GM21619 (cell line): ENCODE measurements at regions not wholly inside any gene's neighbourhood (a gene's known extent, or its start where the extent isn't known, plus 50 kb on each side); places are given as distances from the start of the nearest gene placed in this dataset.
"Not testable (repeated sequence)": the region's sequence is repeated elsewhere in the genome, so short reads cannot be mapped to it uniquely, and the experiment has no call there.

Source experiments
- ATAC-seq: cut with Tn5 transposase; IDR thresholded peaks from one replicate; pipeline ENCODE4 v1.9.1; 2021; ENCODE audit not compliant: unreplicated experiment

DNA sequence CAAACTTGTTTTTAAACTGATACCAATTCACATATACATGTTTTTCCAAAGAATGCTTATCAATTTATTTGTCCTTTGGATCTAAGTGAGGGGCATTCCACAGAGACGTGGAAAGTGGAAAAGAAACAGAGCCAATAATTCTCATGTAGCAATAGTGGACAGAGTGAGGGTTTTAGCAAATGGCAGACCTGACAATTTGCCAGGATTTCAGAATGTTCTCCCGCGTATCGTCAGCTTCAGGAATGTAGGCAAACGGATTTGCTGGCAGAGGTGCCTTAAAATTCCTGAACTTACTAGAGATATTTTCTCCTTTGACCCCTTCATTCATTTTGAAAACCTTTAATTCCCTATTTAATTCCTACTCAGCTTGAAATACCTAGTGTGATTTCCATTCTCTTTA, 193.4 kb upstream of the CPHXL start:
- ATAC-seq = no peak

GRCh38 chr16:75921281-75921680, 195.0 kb upstream of the CPHXL start:
- ATAC-seq = no peak

GRCh38 chr16:75922250-75922649, 196.0 kb upstream of the CPHXL start:
- no peak for ATAC-seq

DNA sequence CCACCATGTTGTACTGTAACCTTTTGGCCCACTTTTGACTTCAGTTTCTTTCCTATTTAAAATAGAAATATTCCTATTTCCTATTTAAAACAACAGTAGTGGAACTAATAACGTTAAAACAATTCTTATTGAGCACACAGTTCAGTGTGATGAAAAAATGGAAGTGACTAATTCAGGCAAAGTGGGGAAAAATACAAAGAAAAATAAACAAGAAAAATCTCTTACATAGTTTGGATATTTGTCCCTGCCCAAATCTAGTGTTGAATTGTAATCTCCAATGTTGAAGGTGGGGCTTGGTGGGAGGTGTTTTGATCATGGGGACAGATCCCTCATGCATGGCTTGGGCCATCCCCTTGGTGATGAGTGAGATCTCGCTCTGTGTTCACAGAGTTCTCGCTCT, 198.1 kb upstream of the CPHXL start:
- ATAC-seq = no peak

GRCh38 chr16:75927810-75928209, 201.5 kb upstream of the CPHXL start:
- no peak for ATAC-seq

DNA sequence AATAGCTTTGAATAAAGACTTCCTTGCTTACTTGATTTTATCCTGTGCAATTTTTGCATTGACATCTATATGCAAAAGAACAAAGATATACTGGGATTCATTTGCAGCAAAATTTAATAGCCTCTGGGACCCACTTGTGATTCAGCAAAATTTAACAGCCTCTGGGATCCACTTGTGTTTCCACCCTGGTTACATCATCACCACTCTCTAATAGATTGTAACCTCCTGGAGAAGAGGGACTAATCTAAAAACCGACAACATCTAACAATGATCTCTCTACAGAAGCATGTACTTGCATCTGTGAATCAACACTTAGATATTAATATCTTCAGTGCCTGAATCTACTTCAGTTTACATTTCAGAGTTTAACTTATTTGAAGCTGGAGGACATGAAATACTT, 202.0 kb upstream of the CPHXL start:
- no peak for ATAC-seq

- no peak for ATAC-seq
These were observed 202.8 kb upstream of the CPHXL start for GRCh38 chr16:75929046-75929445.

DNA sequence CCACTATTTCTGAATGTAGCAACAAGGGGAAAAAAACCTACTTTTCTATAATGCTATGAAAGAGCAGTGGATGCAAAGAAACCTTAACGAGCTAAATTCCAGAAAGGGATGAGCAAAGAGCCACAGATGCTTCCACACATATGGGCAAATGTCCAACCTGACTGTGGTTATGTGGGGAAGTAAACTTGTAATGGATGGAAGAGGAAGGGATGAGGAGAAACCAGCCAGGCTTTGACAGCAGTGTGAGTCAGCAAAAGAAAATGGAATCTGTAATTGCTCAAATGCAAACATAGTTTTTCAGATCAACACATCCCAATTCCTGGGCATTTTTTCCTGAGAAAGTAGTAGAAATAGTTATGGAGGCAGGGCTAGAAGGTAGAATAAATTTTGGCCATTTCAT, 204.8 kb upstream of the CPHXL start:
- ATAC-seq = no peak

DNA sequence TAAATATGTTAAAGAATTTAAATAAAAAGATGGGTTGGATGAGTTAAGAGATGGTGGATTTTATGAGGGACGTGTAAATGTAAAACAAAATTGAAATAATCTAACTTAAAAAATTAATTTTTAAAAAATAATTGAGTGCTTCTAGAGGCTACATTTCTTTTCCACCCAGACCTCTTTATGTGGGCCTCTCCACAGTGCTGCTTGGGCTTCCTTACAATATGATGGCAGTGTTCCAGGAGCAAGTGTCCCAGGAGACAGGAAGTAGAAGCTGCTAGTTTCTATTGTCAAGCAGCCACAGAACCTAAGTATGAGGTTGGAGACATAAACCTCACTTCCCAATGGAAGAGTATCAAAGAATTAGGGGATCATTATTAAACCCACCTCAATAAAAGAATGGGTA, 205.7 kb upstream of the CPHXL start:
- no peak for ATAC-seq

DNA sequence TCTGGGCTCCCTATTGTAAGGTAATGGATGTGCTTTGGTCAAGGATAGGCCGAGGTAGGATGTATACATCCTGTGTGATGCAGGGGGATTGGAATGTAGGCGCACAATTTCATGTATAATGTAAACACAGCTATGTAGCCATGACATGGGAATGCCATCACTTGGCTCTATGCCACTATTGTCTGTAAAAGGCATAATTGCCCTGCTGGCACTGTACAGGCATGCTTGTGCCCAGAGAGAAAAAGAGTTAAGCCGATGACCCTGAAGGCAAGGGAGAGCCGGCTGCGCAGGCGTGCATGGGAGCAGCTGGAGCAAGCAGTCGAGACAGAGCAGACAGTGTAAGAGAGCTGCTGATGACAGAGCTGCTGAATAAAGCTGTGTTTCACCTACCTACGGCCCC, 212.5 kb upstream of the CPHXL start:
- ATAC-seq = no peak

- no peak for ATAC-seq
These were observed 216.1 kb upstream of the CPHXL start for GRCh38 chr16:75942351-75942750.

DNA sequence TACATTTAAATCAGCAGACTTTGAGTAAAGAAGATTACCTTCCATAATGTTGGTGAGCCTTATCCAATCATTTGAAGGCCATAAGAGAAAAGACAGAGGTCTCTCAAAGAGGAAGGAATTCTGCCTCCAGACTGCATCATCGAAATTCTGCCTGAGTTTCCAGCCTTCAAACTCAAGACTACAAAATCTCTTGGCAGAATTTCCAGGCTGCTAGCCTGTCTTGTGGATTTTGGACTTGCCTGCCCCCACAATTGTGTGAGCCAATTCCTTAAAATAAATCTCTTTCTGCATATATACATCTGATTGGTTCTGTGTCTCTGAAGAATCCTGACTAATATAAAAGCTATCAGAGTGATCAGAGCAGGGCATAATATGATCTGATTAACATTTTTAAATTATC, 216.6 kb upstream of the CPHXL start:
- no peak for ATAC-seq

- ATAC-seq = no peak
These were observed 217.6 kb upstream of the CPHXL start for GRCh38 chr16:75943705-75944514.

- no peak for ATAC-seq
These were observed 219.7 kb upstream of the CPHXL start for GRCh38 chr16:75945916-75946457.

DNA sequence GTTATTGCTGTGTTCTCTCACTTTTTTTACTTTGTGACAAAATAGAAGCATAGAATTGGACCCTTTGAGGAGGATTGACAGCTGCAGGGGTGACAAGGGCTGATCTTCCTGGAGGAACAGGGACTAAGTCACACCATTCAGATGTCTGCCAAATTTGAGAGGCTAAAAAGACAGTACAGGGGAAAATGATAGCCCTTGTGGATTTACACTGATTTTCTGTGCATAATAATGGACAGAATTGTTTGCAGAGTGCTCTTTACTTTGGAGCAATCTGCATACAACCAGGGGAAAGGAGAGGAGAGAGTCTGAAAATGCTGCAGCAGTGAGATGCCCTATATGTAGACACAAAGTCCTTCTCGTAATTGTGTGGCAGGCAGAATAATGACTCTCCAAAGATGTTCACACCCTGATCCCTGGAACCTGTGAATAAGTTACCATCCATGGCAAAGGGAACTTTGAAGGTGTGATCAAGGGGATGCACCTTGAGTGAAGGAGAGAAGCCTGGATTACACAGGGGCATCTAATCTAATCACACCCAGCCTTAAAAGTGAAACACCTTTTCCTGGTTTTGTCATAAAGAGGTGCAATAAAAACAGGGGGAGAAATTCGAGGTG, 221.4 kb upstream of the CPHXL start:
- no peak for ATAC-seq

- ATAC-seq = no peak
These were observed 222.2 kb upstream of the CPHXL start for GRCh38 chr16:75948441-75948840.

GRCh38 chr16:75948886-75949285, 222.6 kb upstream of the CPHXL start:
- no peak for ATAC-seq

- ATAC-seq = no peak
These were observed 225.8 kb upstream of the CPHXL start for GRCh38 chr16:75952124-75952523.

DNA sequence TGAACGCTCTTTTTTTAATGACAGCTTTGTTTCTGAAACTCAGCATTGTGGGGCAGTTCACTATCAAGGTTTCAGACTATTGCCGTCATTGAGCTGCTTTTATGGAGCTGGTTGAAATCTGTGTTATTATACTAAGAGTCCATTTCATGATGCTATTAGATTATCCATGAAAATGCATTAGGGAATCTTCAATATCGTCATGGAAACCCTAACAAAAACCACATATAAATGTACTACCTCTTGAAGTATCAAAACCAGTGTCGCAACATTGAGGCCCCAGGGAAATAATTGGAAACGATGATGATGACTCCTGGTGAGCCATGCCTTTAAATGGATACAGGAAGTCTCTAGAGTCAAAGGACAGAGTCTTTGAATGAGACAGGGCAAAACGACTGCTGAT, 231.6 kb upstream of the CPHXL start:
- no peak for ATAC-seq

DNA sequence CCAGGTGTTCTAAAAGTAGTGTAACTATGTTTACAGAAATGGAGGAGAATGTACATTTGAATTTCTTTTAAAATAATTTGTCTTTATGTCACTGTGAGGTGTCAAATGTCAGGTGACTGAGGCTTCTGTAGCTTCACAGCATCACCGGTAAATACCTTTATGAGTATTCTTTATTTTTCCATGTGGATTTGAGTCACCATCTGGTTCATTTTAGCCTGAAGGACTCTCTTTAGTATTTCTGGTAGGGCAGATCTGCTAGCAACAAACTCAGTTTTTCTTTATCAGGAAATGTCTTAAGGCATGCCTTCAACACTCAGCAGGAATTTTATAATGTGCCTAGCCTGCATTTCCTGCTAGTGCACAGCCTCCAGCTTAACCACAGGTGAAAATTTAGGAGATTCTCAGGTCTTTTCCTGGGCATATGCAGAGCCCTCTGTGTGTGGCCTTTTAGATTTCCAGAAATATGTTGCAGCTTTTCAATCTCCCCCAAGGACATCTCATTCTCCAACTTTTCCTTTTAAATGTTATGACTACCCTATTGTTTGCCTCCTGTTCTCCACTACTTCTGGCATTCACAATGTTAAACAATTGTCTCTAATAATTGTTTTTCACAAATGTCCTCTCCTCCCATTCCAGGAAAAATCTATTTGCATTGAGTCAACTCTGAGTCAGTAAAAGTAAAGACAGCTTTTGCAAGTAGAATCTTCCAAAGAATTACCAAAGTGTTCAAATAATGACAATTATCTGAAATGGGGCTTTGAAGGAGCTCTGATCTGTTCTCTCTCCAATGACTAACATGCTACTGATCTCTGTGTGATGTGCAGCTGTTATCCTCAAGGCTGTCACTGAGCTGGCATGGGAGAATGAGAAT, 239.4 kb upstream of the CPHXL start:
- ATAC-seq = no peak

GRCh38 chr16:75969120-75969519, 242.8 kb upstream of the CPHXL start:
- ATAC-seq = not testable (repeated sequence)

GRCh38 chr16:75971334-75971733, 245.0 kb upstream of the CPHXL start:
- ATAC-seq = no peak
